IMR-90 (cell line): ENCODE measurements at regions not wholly inside any gene's neighbourhood (a gene's known extent, or its start where the extent isn't known, plus 50 kb on each side); places are given as distances from the start of the nearest gene placed in this dataset.

ENCODE experiments used
- ATAC-seq: fragments of 200-7000 bp; cut with Tn5 transposase; 2 replicates; pipeline ENCODE4 v1.9.1; 2020; ENCODE audit warnings: low read depth, mild to moderate bottlenecking, moderate library complexity
- BruUV-seq: library from RNA; stranded (reverse); fragments of 400-500 nt; replicated peaks from 2 replicates; lab custom pipeline; 2021; lab: Mats Ljungman, UMichigan
- CTCF ChIA-PET: fragments of 300-600 bp; formaldehyde crosslinking; extraction: SDS; loops from one replicate; lab custom pipeline; 2021; ENCODE audit warnings: antibody characterized with exemption; lab: Yijun Ruan, JAX
- POLR2A ChIA-PET: fragments of 300-600 bp; sonication (Branson Sonifier 250); formaldehyde crosslinking; loops from one replicate; lab custom pipeline; 2022; ENCODE audit warnings: antibody characterized with exemption; ENCODE audit not compliant: unreplicated experiment; lab: Charles Lee
- DNase-seq: peaks from one replicate; pipeline ENCODE4 v3.0.0; 2013
- H2AFZ ChIP-seq: replicated peaks from 2 replicates; pipeline ENCODE3; 2013; ENCODE audit warnings: low read length, mild to moderate bottlenecking; ENCODE audit not compliant: poor library complexity
- H2AK5ac ChIP-seq: 2 replicates; pipeline ENCODE4 v1.6.1; 2013; ENCODE audit warnings: low read depth, low read length, inconsistent platforms
- H2AK9ac ChIP-seq: replicated peaks from 2 replicates; pipeline ENCODE3; 2013; ENCODE audit warnings: mild to moderate bottlenecking, low read depth, low read length, moderate library complexity; ENCODE audit not compliant: poor library complexity
- H2BK120ac ChIP-seq: 2 replicates; pipeline ENCODE4 v1.6.1; 2013; ENCODE audit warnings: low read depth, low read length, inconsistent platforms
- H2BK15ac ChIP-seq: 3 replicates; pipeline ENCODE4 v1.6.1; 2013; ENCODE audit warnings: low read depth, low read length, inconsistent platforms
- H2BK20ac ChIP-seq: 2 replicates; pipeline ENCODE4 v1.6.1; 2013; ENCODE audit warnings: low read depth, mild to moderate bottlenecking, inconsistent platforms, low read length, moderate library complexity
- H2BK5ac ChIP-seq: 2 replicates; pipeline ENCODE4 v1.6.1; 2013; ENCODE audit warnings: mild to moderate bottlenecking, low read depth, low read length, inconsistent platforms; ENCODE audit not compliant: poor library complexity, severe bottlenecking
- H3K14ac ChIP-seq: replicated peaks from 2 replicates; pipeline ENCODE4 v1.6.1; 2013; ENCODE audit warnings: low read depth, low read length, inconsistent platforms
- H3K18ac ChIP-seq: 2 replicates; pipeline ENCODE4 v1.6.1; 2013; ENCODE audit warnings: low read depth, low read length, control low read depth
- H3K23ac ChIP-seq: 2 replicates; pipeline ENCODE4 v1.6.1; 2013; ENCODE audit warnings: low read depth, low read length, inconsistent platforms
- H3K27ac ChIP-seq: 2 replicates; pipeline ENCODE4 v1.5.1; 2013; ENCODE audit warnings: mild to moderate bottlenecking, control low read depth, low read length; ENCODE audit not compliant: insufficient read depth
- H3K27me3 ChIP-seq: 2 replicates; pipeline ENCODE4 v1.6.1; 2013; ENCODE audit warnings: low read length; ENCODE audit not compliant: control insufficient read depth, insufficient read depth
- H3K36me3 ChIP-seq: 2 replicates; pipeline ENCODE4 v1.6.1; 2013; ENCODE audit warnings: low read length, mixed read lengths; ENCODE audit not compliant: control insufficient read depth, insufficient read depth
- H3K4ac ChIP-seq: 2 replicates; pipeline ENCODE4 v1.6.1; 2013; ENCODE audit warnings: low read depth, low read length, inconsistent platforms
- H3K4me1 ChIP-seq: 2 replicates; pipeline ENCODE4 v1.6.1; 2013; ENCODE audit warnings: low read length, mixed read lengths; ENCODE audit not compliant: control insufficient read depth, insufficient read depth
- H3K4me2 ChIP-seq: 2 replicates; pipeline ENCODE4 v1.6.1; 2013; ENCODE audit warnings: low read depth, mild to moderate bottlenecking, control low read depth, low read length, moderate library complexity
- H3K4me3 ChIP-seq: 2 replicates; pipeline ENCODE4 v1.5.1; 2013; ENCODE audit warnings: low read depth, mild to moderate bottlenecking, control low read depth, low read length, moderate library complexity; ENCODE audit not compliant: insufficient read depth
- H3K56ac ChIP-seq: 2 replicates; pipeline ENCODE4 v1.6.1; 2013; ENCODE audit warnings: low read length, inconsistent platforms; ENCODE audit not compliant: insufficient read depth; ENCODE audit errors: extremely low read depth
- H3K79me1 ChIP-seq, 2 experiments: 2 replicates each; pipeline ENCODE4 v1.6.1; 2013; ENCODE audit warnings: low read length in 2 of 2, inconsistent platforms in 1 of 2, low read depth in 1 of 2
- H3K9ac ChIP-seq: 2 replicates; pipeline ENCODE4 v1.6.1; 2013; ENCODE audit warnings: low read depth, low read length, control low read depth
- H3K9me1 ChIP-seq: 2 replicates; pipeline ENCODE4 v1.6.1; 2013; ENCODE audit warnings: low read length, inconsistent platforms; ENCODE audit not compliant: insufficient read depth
- H3K9me3 ChIP-seq: 2 replicates; pipeline ENCODE4 v1.6.1; 2013; ENCODE audit warnings: low read length; ENCODE audit not compliant: control insufficient read depth, insufficient read depth
- H4K20me1 ChIP-seq: 2 replicates; pipeline ENCODE4 v1.6.1; 2013; ENCODE audit warnings: low read length, inconsistent platforms; ENCODE audit not compliant: insufficient read depth
- H4K5ac ChIP-seq: 2 replicates; pipeline ENCODE4 v1.6.1; 2013; ENCODE audit warnings: mild to moderate bottlenecking, low read depth, low read length, control low read depth
- H4K8ac ChIP-seq, 2 experiments: 2 replicates each; pipeline ENCODE4 v1.6.1; 2013; ENCODE audit warnings: low read depth in 2 of 2, low read length in 2 of 2, control low read depth in 1 of 2, inconsistent platforms in 1 of 2
- H4K91ac ChIP-seq: 2 replicates; pipeline ENCODE4 v1.6.1; 2013; ENCODE audit warnings: low read depth, low read length, inconsistent platforms; ENCODE audit not compliant: insufficient read depth
- BHLHE40 ChIP-seq: fragments of 150-350 bp; IDR thresholded peaks from 2 replicates; pipeline ENCODE4 v1.6.1; 2016; ENCODE audit warnings: mild to moderate bottlenecking, low read depth, low read length
- CHD1 ChIP-seq: IDR thresholded peaks from 2 replicates; pipeline ENCODE4 v1.6.1; 2012; ENCODE audit warnings: low read depth, low read length, improper control_type of control experiment
- FOS ChIP-seq: fragments of 150-350 bp; IDR thresholded peaks from 2 replicates; pipeline ENCODE4 v1.6.1; 2016; ENCODE audit warnings: low read depth, low read length
- NFE2L2 ChIP-seq: fragments of 150-350 bp; IDR thresholded peaks from 2 replicates; pipeline ENCODE4 v1.6.1; 2016; ENCODE audit warnings: low read depth, mild to moderate bottlenecking, low read length
- POLR2A ChIP-seq: IDR thresholded peaks from 2 replicates; pipeline ENCODE4 v1.6.1; 2012; ENCODE audit warnings: mild to moderate bottlenecking, low read depth, low read length
- RCOR1 ChIP-seq: IDR thresholded peaks from 2 replicates; pipeline ENCODE4 v1.6.1; 2012; ENCODE audit warnings: mild to moderate bottlenecking, low read length, improper control_type of control experiment; ENCODE audit not compliant: insufficient replicate concordance
- RFX5 ChIP-seq: IDR thresholded peaks from 2 replicates; pipeline ENCODE4 v1.8.0; 2012; ENCODE audit warnings: low read depth, mild to moderate bottlenecking, low read length, moderate library complexity
- WGBS, 2 experiments: methylation state at CpG; one replicate each; pipeline versions ENCODE4 v1.1.5 to v1.1.7; 2013; ENCODE audit warnings: missing lambda C conversion rate in 2 of 2; ENCODE audit not compliant: insufficient read length in 1 of 2; ENCODE audit errors: extremely low coverage in 2 of 2; 5-methylcytosine and 5-hydroxymethylcytosine counted together
- dilution Hi-C: fragments of 300-500 bp; cut with HindIII; formaldehyde crosslinking; loops from one replicate; pipeline ENCODE4 v1.14.3; 2018; ENCODE audit warnings: low sequenced_read_pairs; ENCODE audit not compliant: unreplicated experiment
- in situ Hi-C: fragments of 300-500 bp; cut with MboI; formaldehyde crosslinking; loops from 3 replicates; pipeline ENCODE4 v1.14.3; 2019; ENCODE audit warnings: low sequenced_read_pairs, inconsistent platforms, mixed read lengths
- intact Hi-C: fragments of 100-400 bp; cut with micrococcal nuclease; formaldehyde crosslinking; loops from 2 replicates; pipeline ENCODE4 v1.10.0; 2022
- TF ChIP-seq, protein P1 (sequence below): fragments of 150-350 bp; IDR thresholded peaks from 2 replicates; pipeline ENCODE4 v1.6.1; 2016; ENCODE audit warnings: low read depth, mild to moderate bottlenecking, low read length, moderate library complexity, borderline replicate concordance
- TF ChIP-seq, protein P2 (sequence below): conservative IDR thresholded peaks from 2 replicates; pipeline ENCODE4 v1.5.1; 2012; ENCODE audit warnings: mild to moderate bottlenecking, low read depth, low read length, improper control_type of control experiment

DNA sequence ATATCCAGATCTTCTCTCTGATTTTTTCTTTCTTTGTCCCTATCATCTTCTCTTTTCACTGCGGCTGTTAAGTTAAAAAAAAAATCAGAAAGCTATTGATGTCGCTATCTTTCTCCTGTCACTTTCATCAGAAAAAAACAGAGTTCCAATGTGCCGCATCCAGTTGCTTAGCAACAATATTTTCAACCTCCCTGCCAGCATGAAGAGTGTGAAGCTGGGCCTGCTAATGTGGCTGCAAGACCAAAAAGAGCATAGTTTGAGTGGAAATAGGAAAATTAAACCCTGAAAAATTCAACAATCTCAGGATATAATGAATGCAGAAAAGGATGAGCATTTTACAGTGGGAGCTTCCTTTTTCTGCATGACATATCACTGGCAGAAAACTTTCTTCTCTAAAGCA lies 1025.4 kb upstream of the LRFN5 start:
- Histone ChIP-seq H2BK20ac (no peak overlapping the region), H3K18ac (no peak overlapping the region), H3K27ac (no peak overlapping the region), H3K4me1 (no peaks in the 10 kb centered on the region), H4K5ac (no peak overlapping the region), H2BK120ac (no peak overlapping the region), H3K27me3 (no peaks in the 10 kb centered on the region), H3K4ac (no peak overlapping the region), H2AK9ac (no peak overlapping the region), H3K56ac (no peak overlapping the region), H2AFZ (no peak overlapping the region), H4K91ac (no peak overlapping the region), H3K14ac (no peak overlapping the region), H3K9me1 (no peaks in the 10 kb centered on the region), H3K9ac (no peak overlapping the region), H3K4me3 (no peak overlapping the region), H3K36me3 (no peaks in the 10 kb centered on the region), H3K4me2 (no peak overlapping the region), H3K23ac (no peak overlapping the region), H4K20me1 (no peaks in the 10 kb centered on the region), H3K9me3 (peaks cover 6% of the 10 kb centered on the region; the same call in 1 of the 2 replicates), H4K8ac (no peak overlapping the region), H3K79me1 (no peaks in the 10 kb centered on the region), H2BK15ac (no peak overlapping the region), H2BK5ac (no peak overlapping the region), H2AK5ac (no peak overlapping the region)
- POLR2A ChIA-PET: interaction anchor here (0.9 kb wide), 1 partner anchor 24 kb away, joined by 4 read pairs; no protein-coding TSS in a partner anchor
- TF ChIP-seq RCOR1: no peak
- no peak for TF ChIP-seq NFE2L2
- TF ChIP-seq, protein P1, sequence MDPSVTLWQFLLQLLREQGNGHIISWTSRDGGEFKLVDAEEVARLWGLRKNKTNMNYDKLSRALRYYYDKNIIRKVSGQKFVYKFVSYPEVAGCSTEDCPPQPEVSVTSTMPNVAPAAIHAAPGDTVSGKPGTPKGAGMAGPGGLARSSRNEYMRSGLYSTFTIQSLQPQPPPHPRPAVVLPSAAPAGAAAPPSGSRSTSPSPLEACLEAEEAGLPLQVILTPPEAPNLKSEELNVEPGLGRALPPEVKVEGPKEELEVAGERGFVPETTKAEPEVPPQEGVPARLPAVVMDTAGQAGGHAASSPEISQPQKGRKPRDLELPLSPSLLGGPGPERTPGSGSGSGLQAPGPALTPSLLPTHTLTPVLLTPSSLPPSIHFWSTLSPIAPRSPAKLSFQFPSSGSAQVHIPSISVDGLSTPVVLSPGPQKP: no peak
- TF ChIP-seq RFX5: no peak
- TF ChIP-seq BHLHE40: no peak
- TF ChIP-seq, protein P2, sequence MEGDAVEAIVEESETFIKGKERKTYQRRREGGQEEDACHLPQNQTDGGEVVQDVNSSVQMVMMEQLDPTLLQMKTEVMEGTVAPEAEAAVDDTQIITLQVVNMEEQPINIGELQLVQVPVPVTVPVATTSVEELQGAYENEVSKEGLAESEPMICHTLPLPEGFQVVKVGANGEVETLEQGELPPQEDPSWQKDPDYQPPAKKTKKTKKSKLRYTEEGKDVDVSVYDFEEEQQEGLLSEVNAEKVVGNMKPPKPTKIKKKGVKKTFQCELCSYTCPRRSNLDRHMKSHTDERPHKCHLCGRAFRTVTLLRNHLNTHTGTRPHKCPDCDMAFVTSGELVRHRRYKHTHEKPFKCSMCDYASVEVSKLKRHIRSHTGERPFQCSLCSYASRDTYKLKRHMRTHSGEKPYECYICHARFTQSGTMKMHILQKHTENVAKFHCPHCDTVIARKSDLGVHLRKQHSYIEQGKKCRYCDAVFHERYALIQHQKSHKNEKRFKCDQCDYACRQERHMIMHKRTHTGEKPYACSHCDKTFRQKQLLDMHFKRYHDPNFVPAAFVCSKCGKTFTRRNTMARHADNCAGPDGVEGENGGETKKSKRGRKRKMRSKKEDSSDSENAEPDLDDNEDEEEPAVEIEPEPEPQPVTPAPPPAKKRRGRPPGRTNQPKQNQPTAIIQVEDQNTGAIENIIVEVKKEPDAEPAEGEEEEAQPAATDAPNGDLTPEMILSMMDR: no peak
- no peak for TF ChIP-seq CHD1
- no peak for TF ChIP-seq FOS
- no peak for TF ChIP-seq POLR2A
- dilution Hi-C loops (no loop called here), intact Hi-C loops (no loop called here), in situ Hi-C loops (no loop called here)
- CTCF ChIA-PET: interaction anchor here (0.7 kb wide), 1 partner anchor 87 kb away, joined by 3 read pairs; no protein-coding TSS in a partner anchor
- no CpG with 5 or more reads among the region's 3 CpGs for WGBS, 2 experiments
- no TSS peak for BruUV-seq
- DNase-seq (no peak), ATAC-seq (no peak)
